IMR-90 (cell line): ENCODE measurements at regions not wholly inside any gene's neighbourhood (a gene's known extent, or its start where the extent isn't known, plus 50 kb on each side); places are given as distances from the start of the nearest gene placed in this dataset.

Source experiments
- ATAC-seq: fragments of 200-7000 bp; cut with Tn5 transposase; 2 replicates; pipeline ENCODE4 v1.9.1; 2020; ENCODE audit warnings: low read depth, mild to moderate bottlenecking, moderate library complexity
- BruUV-seq: library from RNA; stranded (reverse); fragments of 400-500 nt; replicated peaks from 2 replicates; lab custom pipeline; 2021; lab: Mats Ljungman, UMichigan
- CTCF ChIA-PET: fragments of 300-600 bp; formaldehyde crosslinking; extraction: SDS; loops from one replicate; lab custom pipeline; 2021; ENCODE audit warnings: antibody characterized with exemption; lab: Yijun Ruan, JAX
- POLR2A ChIA-PET: fragments of 300-600 bp; sonication (Branson Sonifier 250); formaldehyde crosslinking; loops from one replicate; lab custom pipeline; 2022; ENCODE audit warnings: antibody characterized with exemption; ENCODE audit not compliant: unreplicated experiment; lab: Charles Lee
- DNase-seq: peaks from one replicate; pipeline ENCODE4 v3.0.0; 2013
- H2AFZ ChIP-seq: replicated peaks from 2 replicates; pipeline ENCODE3; 2013; ENCODE audit warnings: low read length, mild to moderate bottlenecking; ENCODE audit not compliant: poor library complexity
- H2AK5ac ChIP-seq: 2 replicates; pipeline ENCODE4 v1.6.1; 2013; ENCODE audit warnings: low read depth, low read length, inconsistent platforms
- H2AK9ac ChIP-seq: replicated peaks from 2 replicates; pipeline ENCODE3; 2013; ENCODE audit warnings: mild to moderate bottlenecking, low read depth, low read length, moderate library complexity; ENCODE audit not compliant: poor library complexity
- H2BK120ac ChIP-seq: 2 replicates; pipeline ENCODE4 v1.6.1; 2013; ENCODE audit warnings: low read depth, low read length, inconsistent platforms
- H2BK15ac ChIP-seq: 3 replicates; pipeline ENCODE4 v1.6.1; 2013; ENCODE audit warnings: low read depth, low read length, inconsistent platforms
- H2BK20ac ChIP-seq: 2 replicates; pipeline ENCODE4 v1.6.1; 2013; ENCODE audit warnings: low read depth, mild to moderate bottlenecking, inconsistent platforms, low read length, moderate library complexity
- H2BK5ac ChIP-seq: 2 replicates; pipeline ENCODE4 v1.6.1; 2013; ENCODE audit warnings: mild to moderate bottlenecking, low read depth, low read length, inconsistent platforms; ENCODE audit not compliant: poor library complexity, severe bottlenecking
- H3K14ac ChIP-seq: replicated peaks from 2 replicates; pipeline ENCODE4 v1.6.1; 2013; ENCODE audit warnings: low read depth, low read length, inconsistent platforms
- H3K18ac ChIP-seq: 2 replicates; pipeline ENCODE4 v1.6.1; 2013; ENCODE audit warnings: low read depth, low read length, control low read depth
- H3K23ac ChIP-seq: 2 replicates; pipeline ENCODE4 v1.6.1; 2013; ENCODE audit warnings: low read depth, low read length, inconsistent platforms
- H3K27ac ChIP-seq: 2 replicates; pipeline ENCODE4 v1.5.1; 2013; ENCODE audit warnings: mild to moderate bottlenecking, control low read depth, low read length; ENCODE audit not compliant: insufficient read depth
- H3K27me3 ChIP-seq: 2 replicates; pipeline ENCODE4 v1.6.1; 2013; ENCODE audit warnings: low read length; ENCODE audit not compliant: control insufficient read depth, insufficient read depth
- H3K36me3 ChIP-seq: 2 replicates; pipeline ENCODE4 v1.6.1; 2013; ENCODE audit warnings: low read length, mixed read lengths; ENCODE audit not compliant: control insufficient read depth, insufficient read depth
- H3K4ac ChIP-seq: 2 replicates; pipeline ENCODE4 v1.6.1; 2013; ENCODE audit warnings: low read depth, low read length, inconsistent platforms
- H3K4me1 ChIP-seq: 2 replicates; pipeline ENCODE4 v1.6.1; 2013; ENCODE audit warnings: low read length, mixed read lengths; ENCODE audit not compliant: control insufficient read depth, insufficient read depth
- H3K4me2 ChIP-seq: 2 replicates; pipeline ENCODE4 v1.6.1; 2013; ENCODE audit warnings: low read depth, mild to moderate bottlenecking, control low read depth, low read length, moderate library complexity
- H3K4me3 ChIP-seq: 2 replicates; pipeline ENCODE4 v1.5.1; 2013; ENCODE audit warnings: low read depth, mild to moderate bottlenecking, control low read depth, low read length, moderate library complexity; ENCODE audit not compliant: insufficient read depth
- H3K56ac ChIP-seq: 2 replicates; pipeline ENCODE4 v1.6.1; 2013; ENCODE audit warnings: low read length, inconsistent platforms; ENCODE audit not compliant: insufficient read depth; ENCODE audit errors: extremely low read depth
- H3K79me1 ChIP-seq, 2 experiments: 2 replicates each; pipeline ENCODE4 v1.6.1; 2013; ENCODE audit warnings: low read length in 2 of 2, inconsistent platforms in 1 of 2, low read depth in 1 of 2
- H3K9ac ChIP-seq: 2 replicates; pipeline ENCODE4 v1.6.1; 2013; ENCODE audit warnings: low read depth, low read length, control low read depth
- H3K9me1 ChIP-seq: 2 replicates; pipeline ENCODE4 v1.6.1; 2013; ENCODE audit warnings: low read length, inconsistent platforms; ENCODE audit not compliant: insufficient read depth
- H3K9me3 ChIP-seq: 2 replicates; pipeline ENCODE4 v1.6.1; 2013; ENCODE audit warnings: low read length; ENCODE audit not compliant: control insufficient read depth, insufficient read depth
- H4K20me1 ChIP-seq: 2 replicates; pipeline ENCODE4 v1.6.1; 2013; ENCODE audit warnings: low read length, inconsistent platforms; ENCODE audit not compliant: insufficient read depth
- H4K5ac ChIP-seq: 2 replicates; pipeline ENCODE4 v1.6.1; 2013; ENCODE audit warnings: mild to moderate bottlenecking, low read depth, low read length, control low read depth
- H4K8ac ChIP-seq, 2 experiments: 2 replicates each; pipeline ENCODE4 v1.6.1; 2013; ENCODE audit warnings: low read depth in 2 of 2, low read length in 2 of 2, control low read depth in 1 of 2, inconsistent platforms in 1 of 2
- H4K91ac ChIP-seq: 2 replicates; pipeline ENCODE4 v1.6.1; 2013; ENCODE audit warnings: low read depth, low read length, inconsistent platforms; ENCODE audit not compliant: insufficient read depth
- BHLHE40 ChIP-seq: fragments of 150-350 bp; IDR thresholded peaks from 2 replicates; pipeline ENCODE4 v1.6.1; 2016; ENCODE audit warnings: mild to moderate bottlenecking, low read depth, low read length
- CHD1 ChIP-seq: IDR thresholded peaks from 2 replicates; pipeline ENCODE4 v1.6.1; 2012; ENCODE audit warnings: low read depth, low read length, improper control_type of control experiment
- FOS ChIP-seq: fragments of 150-350 bp; IDR thresholded peaks from 2 replicates; pipeline ENCODE4 v1.6.1; 2016; ENCODE audit warnings: low read depth, low read length
- MAFK ChIP-seq: IDR thresholded peaks from 2 replicates; pipeline ENCODE4 v1.6.1; 2012; ENCODE audit warnings: low read depth, low read length, improper control_type of control experiment
- MXI1 ChIP-seq: IDR thresholded peaks from 2 replicates; pipeline ENCODE4 v1.6.1; 2012; ENCODE audit warnings: low read depth, mild to moderate bottlenecking, low read length, moderate library complexity, borderline replicate concordance
- NFE2L2 ChIP-seq: fragments of 150-350 bp; IDR thresholded peaks from 2 replicates; pipeline ENCODE4 v1.6.1; 2016; ENCODE audit warnings: low read depth, mild to moderate bottlenecking, low read length
- POLR2A ChIP-seq: IDR thresholded peaks from 2 replicates; pipeline ENCODE4 v1.6.1; 2012; ENCODE audit warnings: mild to moderate bottlenecking, low read depth, low read length
- RAD21 ChIP-seq: IDR thresholded peaks from 2 replicates; pipeline ENCODE4 v1.6.1; 2012; ENCODE audit warnings: low read length, improper control_type of control experiment
- RFX5 ChIP-seq: IDR thresholded peaks from 2 replicates; pipeline ENCODE4 v1.8.0; 2012; ENCODE audit warnings: low read depth, mild to moderate bottlenecking, low read length, moderate library complexity
- WGBS, 2 experiments: methylation state at CpG; one replicate each; pipeline versions ENCODE4 v1.1.5 to v1.1.7; 2013; ENCODE audit warnings: missing lambda C conversion rate in 2 of 2; ENCODE audit not compliant: insufficient read length in 1 of 2; ENCODE audit errors: extremely low coverage in 2 of 2; 5-methylcytosine and 5-hydroxymethylcytosine counted together
- dilution Hi-C: fragments of 300-500 bp; cut with HindIII; formaldehyde crosslinking; loops from one replicate; pipeline ENCODE4 v1.14.3; 2018; ENCODE audit warnings: low sequenced_read_pairs; ENCODE audit not compliant: unreplicated experiment
- in situ Hi-C: fragments of 300-500 bp; cut with MboI; formaldehyde crosslinking; loops from 3 replicates; pipeline ENCODE4 v1.14.3; 2019; ENCODE audit warnings: low sequenced_read_pairs, inconsistent platforms, mixed read lengths
- intact Hi-C: fragments of 100-400 bp; cut with micrococcal nuclease; formaldehyde crosslinking; loops from 2 replicates; pipeline ENCODE4 v1.10.0; 2022
- TF ChIP-seq, protein P1 (sequence below): fragments of 150-350 bp; IDR thresholded peaks from 2 replicates; pipeline ENCODE4 v1.6.1; 2017; ENCODE audit warnings: mild to moderate bottlenecking, antibody characterized with exemption, low read length, low read depth
- TF ChIP-seq, protein P2 (sequence below): fragments of 150-350 bp; IDR thresholded peaks from 2 replicates; pipeline ENCODE4 v1.6.1; 2016; ENCODE audit warnings: low read depth, mild to moderate bottlenecking, low read length, moderate library complexity, borderline replicate concordance

DNA sequence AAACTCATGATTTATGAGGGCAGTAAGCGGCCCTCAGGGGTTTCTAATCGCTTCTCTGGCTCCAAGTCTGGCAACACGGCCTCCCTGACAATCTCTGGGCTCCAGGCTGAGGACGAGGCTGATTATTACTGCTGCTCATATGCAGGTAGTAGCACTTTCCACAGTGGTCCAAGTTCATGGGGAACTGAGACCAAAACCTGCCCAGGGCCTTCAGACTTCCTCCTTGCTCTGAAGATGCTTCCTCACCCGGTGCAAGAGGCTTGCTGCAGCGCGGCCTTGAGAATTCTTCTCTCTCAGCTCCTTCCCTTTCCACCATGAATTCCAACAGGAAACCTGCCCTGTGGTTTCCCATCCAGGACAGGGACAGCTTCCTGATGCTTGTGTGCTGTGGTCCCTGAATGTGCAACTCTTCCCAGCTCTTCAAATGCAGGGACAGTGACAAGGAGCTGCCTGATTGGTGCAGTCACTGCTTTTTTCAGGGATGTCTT, 53.9 kb downstream of the GGTLC2 start:
- no peak overlapping the region for H2AK9ac ChIP-seq
- H3K56ac ChIP-seq = no peak overlapping the region
- no peaks in the 10 kb centered on the region for H3K79me1 ChIP-seq
- H4K8ac ChIP-seq = no peak overlapping the region
- no TSS peak for BruUV-seq
- intact Hi-C loops = no loop called here
- CTCF ChIA-PET = no interaction called here
- dilution Hi-C loops = no loop called here
- DNase-seq = no peak
- H2BK15ac ChIP-seq = no peak overlapping the region
- H4K20me1 ChIP-seq = no peaks in the 10 kb centered on the region
- POLR2A ChIA-PET = no interaction called here
- H2AFZ ChIP-seq = no peak overlapping the region
- no peaks in the 10 kb centered on the region for H3K9me1 ChIP-seq
- no peak overlapping the region for H3K9ac ChIP-seq
- H3K4ac ChIP-seq = no peak overlapping the region
- TF ChIP-seq NFE2L2 (no peak), POLR2A (no peak), FOS (no peak), CHD1 (no peak), RAD21 (no peak), RFX5 (no peak), MXI1 (no peak), BHLHE40 (no peak), MAFK (no peak)
- TF ChIP-seq, protein P1, sequence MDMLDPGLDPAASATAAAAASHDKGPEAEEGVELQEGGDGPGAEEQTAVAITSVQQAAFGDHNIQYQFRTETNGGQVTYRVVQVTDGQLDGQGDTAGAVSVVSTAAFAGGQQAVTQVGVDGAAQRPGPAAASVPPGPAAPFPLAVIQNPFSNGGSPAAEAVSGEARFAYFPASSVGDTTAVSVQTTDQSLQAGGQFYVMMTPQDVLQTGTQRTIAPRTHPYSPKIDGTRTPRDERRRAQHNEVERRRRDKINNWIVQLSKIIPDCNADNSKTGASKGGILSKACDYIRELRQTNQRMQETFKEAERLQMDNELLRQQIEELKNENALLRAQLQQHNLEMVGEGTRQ = no peak
- TF ChIP-seq, protein P2, sequence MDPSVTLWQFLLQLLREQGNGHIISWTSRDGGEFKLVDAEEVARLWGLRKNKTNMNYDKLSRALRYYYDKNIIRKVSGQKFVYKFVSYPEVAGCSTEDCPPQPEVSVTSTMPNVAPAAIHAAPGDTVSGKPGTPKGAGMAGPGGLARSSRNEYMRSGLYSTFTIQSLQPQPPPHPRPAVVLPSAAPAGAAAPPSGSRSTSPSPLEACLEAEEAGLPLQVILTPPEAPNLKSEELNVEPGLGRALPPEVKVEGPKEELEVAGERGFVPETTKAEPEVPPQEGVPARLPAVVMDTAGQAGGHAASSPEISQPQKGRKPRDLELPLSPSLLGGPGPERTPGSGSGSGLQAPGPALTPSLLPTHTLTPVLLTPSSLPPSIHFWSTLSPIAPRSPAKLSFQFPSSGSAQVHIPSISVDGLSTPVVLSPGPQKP = no peak
- H2BK120ac ChIP-seq = no peak overlapping the region
- in situ Hi-C loops = no loop called here
- H3K27ac ChIP-seq = no peak overlapping the region
- 74% methylated on average over 4 of the region's 7 CpGs; no CpG with 5 or more reads in 1 of the 2 experiments for WGBS, 2 experiments
- no peak overlapping the region for H2AK5ac ChIP-seq
- no peak overlapping the region for H2BK5ac ChIP-seq
- ATAC-seq = no peak
- H4K5ac ChIP-seq = no peak overlapping the region
- no peaks in the 10 kb centered on the region for H3K9me3 ChIP-seq
- peaks cover 2% of the 10 kb centered on the region; the same call in 1 of the 2 replicates for H3K27me3 ChIP-seq
- H3K4me1 ChIP-seq = peaks cover 3% of the 10 kb centered on the region
- H3K23ac ChIP-seq = no peak overlapping the region
- H2BK20ac ChIP-seq = no peak overlapping the region
- H3K4me3 ChIP-seq = no peak overlapping the region
- H3K36me3 ChIP-seq = no peaks in the 10 kb centered on the region
- H3K18ac ChIP-seq = no peak overlapping the region
- H3K14ac ChIP-seq = no peak overlapping the region
- H3K4me2 ChIP-seq = no peak overlapping the region
- no peak overlapping the region for H4K91ac ChIP-seq
